Caco-2 (cell line): ENCODE measurements at regions not wholly inside any gene's neighbourhood (a gene's known extent, or its start where the extent isn't known, plus 50 kb on each side); places are given as distances from the start of the nearest gene placed in this dataset.

ENCODE experiments used
- BruUV-seq: library from RNA; stranded (reverse); fragments of 400-500 nt; replicated peaks from 2 replicates; lab custom pipeline; 2021; lab: Mats Ljungman, UMichigan
- CTCF ChIA-PET: fragments of 300-600 bp; sonication (Branson Sonifier 250); formaldehyde crosslinking; loops from one replicate; lab custom pipeline; 2022; ENCODE audit warnings: antibody characterized with exemption; lab: Charles Lee
- POLR2A ChIA-PET: fragments of 300-600 bp; sonication (Branson Sonifier 250); formaldehyde crosslinking; loops from one replicate; lab custom pipeline; 2022; ENCODE audit warnings: antibody characterized with exemption; lab: Charles Lee
- DNase-seq, 2 experiments: peaks; one replicate each; pipeline versions ENCODE4 v3.0.0 to v3.0.0-alpha.2; 2020 to 2022
- H3K27me3 ChIP-seq: replicated peaks from 2 replicates; pipeline ENCODE4 v1.6.0; 2011; ENCODE audit warnings: low read length; ENCODE audit not compliant: control insufficient read depth, insufficient read depth
- H3K36me3 ChIP-seq: 2 replicates; pipeline ENCODE4 v1.5.1; 2011; ENCODE audit warnings: low read length; ENCODE audit not compliant: control insufficient read depth, insufficient read depth
- H3K4me1 ChIP-seq: fragments of 250-450 bp; sonication (Bioruptor Pico); 2 replicates; pipeline ENCODE4 v1.5.1; 2020; ENCODE audit warnings: mild to moderate bottlenecking
- H3K4me3 ChIP-seq: 2 replicates; pipeline ENCODE4 v1.5.1; 2011; ENCODE audit warnings: low read depth, mild to moderate bottlenecking, control low read depth, low read length
- H3K9me3 ChIP-seq: fragments of 250-450 bp; sonication (Bioruptor Pico); 2 replicates; pipeline ENCODE4 v1.5.1; 2020; ENCODE audit warnings: mild to moderate bottlenecking, moderate library complexity
- H3K27ac Mint-ChIP-seq: one replicate; pipeline ENCODE4 v1.8.0; 2022; ENCODE audit warnings: mixed read lengths; ENCODE audit not compliant: unreplicated experiment
- H3K27me3 Mint-ChIP-seq: one replicate; pipeline ENCODE4 v1.8.0; 2022; ENCODE audit warnings: mixed read lengths; ENCODE audit not compliant: insufficient read depth, unreplicated experiment
- H3K36me3 Mint-ChIP-seq: one replicate; pipeline ENCODE4 v1.8.0; 2022; ENCODE audit warnings: mild to moderate bottlenecking, mixed read lengths; ENCODE audit not compliant: insufficient read depth, unreplicated experiment
- H3K4me1 Mint-ChIP-seq: one replicate; pipeline ENCODE4 v1.8.0; 2022; ENCODE audit warnings: low read depth, mixed read lengths; ENCODE audit not compliant: unreplicated experiment
- H3K4me3 Mint-ChIP-seq: one replicate; pipeline ENCODE4 v1.8.0; 2022; ENCODE audit warnings: mild to moderate bottlenecking, moderate library complexity, mixed read lengths; ENCODE audit not compliant: unreplicated experiment
- H3K9me3 Mint-ChIP-seq: one replicate; pipeline ENCODE4 v1.8.0; 2022; ENCODE audit warnings: mixed read lengths; ENCODE audit not compliant: unreplicated experiment
- CTCF ChIP-seq, 2 experiments: fragments of 200-600 bp in 1 of 2; IDR thresholded peaks; 1 replicate in 1 of 2; 2 replicates in 1 of 2; pipeline versions ENCODE4 v1.5.1 to v1.8.0; 2011 to 2022; ENCODE audit warnings: antibody characterized with exemption in 1 of 2, control low read depth in 1 of 2, inconsistent platforms in 1 of 2, low read depth in 1 of 2, low read length in 1 of 2, mild to moderate bottlenecking in 1 of 2, moderate library complexity in 1 of 2; ENCODE audit not compliant: insufficient read depth in 1 of 2, severe bottlenecking in 1 of 2, unreplicated experiment in 1 of 2
- intact Hi-C: fragments of 100-400 bp; cut with micrococcal nuclease; formaldehyde crosslinking; loops from one replicate; pipeline ENCODE4 v1.10.0; 2022; ENCODE audit not compliant: unreplicated experiment

DNA sequence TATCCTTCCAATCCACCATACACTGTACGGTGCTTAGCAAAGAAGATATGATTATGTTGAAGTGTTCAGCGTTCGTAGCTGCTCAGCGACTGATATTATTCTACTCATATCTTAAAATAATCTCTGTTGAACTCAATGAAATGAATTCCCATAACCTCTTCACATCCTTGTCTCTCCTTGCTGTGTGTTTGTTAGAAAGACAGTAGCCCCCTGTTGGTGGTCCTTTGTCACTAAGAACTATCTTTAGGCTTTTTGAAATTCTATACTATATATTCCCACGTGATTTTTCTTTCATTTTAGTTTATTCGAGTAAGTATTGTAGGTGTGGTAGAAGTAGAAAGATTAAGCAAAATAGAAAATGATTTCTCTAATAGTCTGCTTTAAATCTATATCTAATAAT, 762.8 kb upstream of the WWC1 start:
- Mint-ChIP-seq H3K36me3 (no peaks in the 10 kb centered on the region), H3K9me3 (peaks cover 10% of the 10 kb centered on the region), H3K27ac (no peak overlapping the region), H3K27me3 (peaks cover 18% of the 10 kb centered on the region), H3K4me3 (no peak overlapping the region), H3K4me1 (no peaks in the 10 kb centered on the region)
- H3K36me3 ChIP-seq, result no peaks in the 10 kb centered on the region
- H3K9me3 ChIP-seq, result 0 out of 2 replicates have a peak, but pooled peaks cover 3% of the 10 kb centered on the region
- ChIA-PET POLR2A (no interaction called here), CTCF (no interaction called here)
- no peaks in the 10 kb centered on the region for H3K4me1 ChIP-seq
- no peak for TF ChIP-seq CTCF (IDR thresholded peaks at IDR 0.05; ENCODE audit: insufficient read depth in 1 of 2, low read depth in 1 of 2, low read length in 1 of 2, severe bottlenecking in 1 of 2, unreplicated experiment in 1 of 2)
- no TSS peak for BruUV-seq
- no peak overlapping the region for H3K4me3 ChIP-seq
- DNase-seq, result no peak
- no peaks in the 10 kb centered on the region for H3K27me3 ChIP-seq
- intact Hi-C loops, result no loop called here

GRCh38 chr5:167530548-167530947, 760.9 kb upstream of the WWC1 start:
- POLR2A ChIA-PET, result no interaction called here
- H3K9me3 ChIP-seq, result 0 out of 2 replicates have a peak, but pooled peaks cover 3% of the 10 kb centered on the region
- Mint-ChIP-seq H3K36me3 (no peaks in the 10 kb centered on the region), H3K9me3 (peaks cover 10% of the 10 kb centered on the region), H3K4me1 (no peaks in the 10 kb centered on the region), H3K27me3 (peaks cover 15% of the 10 kb centered on the region), H3K27ac (no peak overlapping the region), H3K4me3 (no peak overlapping the region)
- no peaks in the 10 kb centered on the region for H3K4me1 ChIP-seq
- no TSS peak for BruUV-seq
- H3K27me3 ChIP-seq, result no peaks in the 10 kb centered on the region; the same call in 1 of the 2 replicates
- H3K4me3 ChIP-seq, result no peak overlapping the region
- intact Hi-C loops, result no loop called here
- H3K36me3 ChIP-seq, result no peaks in the 10 kb centered on the region
- CTCF ChIA-PET, result no interaction called here
- TF ChIP-seq CTCF (IDR thresholded peaks at IDR 0.05; ENCODE audit: insufficient read depth in 1 of 2, low read depth in 1 of 2, low read length in 1 of 2, severe bottlenecking in 1 of 2, unreplicated experiment in 1 of 2), result no peak
- DNase-seq, result no peak

DNA sequence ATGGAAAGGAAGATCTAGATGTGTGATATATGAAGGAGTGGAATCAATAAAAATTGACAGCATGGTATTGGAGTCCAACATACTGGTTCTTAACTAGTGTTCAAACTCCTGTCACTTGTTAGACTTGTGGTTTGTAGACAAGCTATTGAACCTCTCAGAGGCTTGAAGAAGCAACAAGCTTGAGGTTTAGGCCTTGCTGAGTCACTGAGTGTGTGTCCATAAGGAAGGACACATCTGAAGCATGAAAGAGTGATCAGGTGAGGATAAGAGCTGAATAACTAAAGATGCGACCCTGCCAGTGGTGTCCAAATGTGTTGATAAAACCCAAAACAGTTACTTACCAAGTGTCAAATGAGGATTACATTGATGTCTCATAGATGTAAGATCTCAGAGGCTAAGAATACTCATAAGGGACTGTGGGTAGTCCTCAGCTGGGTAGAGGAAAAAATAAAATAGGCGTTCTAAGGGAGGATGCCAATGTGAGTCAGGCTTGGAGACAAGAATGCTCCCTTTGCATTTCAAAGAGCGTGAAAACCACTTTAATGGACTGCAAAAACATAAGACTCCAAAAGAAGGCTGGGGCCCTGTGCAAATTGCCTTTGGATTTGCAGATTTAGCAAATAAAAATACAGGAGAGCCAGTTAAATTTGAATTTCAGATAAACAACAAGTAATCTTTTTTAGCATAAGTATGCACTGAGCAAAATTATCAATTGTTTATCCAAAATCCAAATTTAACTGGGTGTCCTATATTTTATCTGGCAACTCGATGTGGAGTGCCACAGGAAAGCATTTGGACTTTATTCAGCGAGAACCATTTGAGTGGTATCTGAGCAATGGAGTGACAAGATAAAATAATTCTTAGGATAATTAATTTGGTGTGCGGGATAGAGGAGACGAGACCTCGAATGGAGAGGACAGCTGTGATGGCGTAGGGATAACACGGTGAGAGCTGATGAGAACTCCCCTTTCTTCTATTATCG, 757.3 kb upstream of the WWC1 start:
- Histone ChIP-seq H3K27me3 (no peaks in the 10 kb centered on the region; the same call in 1 of the 2 replicates), H3K4me1 (no peaks in the 10 kb centered on the region), H3K4me3 (no peak overlapping the region), H3K36me3 (no peaks in the 10 kb centered on the region), H3K9me3 (0 out of 2 replicates have a peak, but pooled peaks cover 3% of the 10 kb centered on the region)
- no peak for DNase-seq
- no peak overlapping the region for H3K4me3 Mint-ChIP-seq
- POLR2A ChIA-PET, result no interaction called here
- TF ChIP-seq CTCF (IDR thresholded peaks at IDR 0.05; ENCODE audit: insufficient read depth in 1 of 2, low read depth in 1 of 2, low read length in 1 of 2, severe bottlenecking in 1 of 2, unreplicated experiment in 1 of 2), result no peak
- CTCF ChIA-PET, result no interaction called here
- peaks cover 19% of the 10 kb centered on the region for H3K27me3 Mint-ChIP-seq
- peaks cover 10% of the 10 kb centered on the region for H3K9me3 Mint-ChIP-seq
- no peaks in the 10 kb centered on the region for H3K4me1 Mint-ChIP-seq
- H3K36me3 Mint-ChIP-seq, result no peaks in the 10 kb centered on the region
- no peak overlapping the region for H3K27ac Mint-ChIP-seq
- BruUV-seq, result no TSS peak
- intact Hi-C loops, result no loop called here
